Type B pancreatic cell (in vitro differentiated cells): ENCODE measurements at regions not wholly inside any gene's neighbourhood (a gene's known extent, or its start where the extent isn't known, plus 50 kb on each side); places are given as distances from the start of the nearest gene placed in this dataset.

ENCODE experiments used
- DNase-seq: peaks from one replicate; pipeline ENCODE4 v3.0.0; 2021; ENCODE audit warnings: mixed read lengths; ENCODE audit not compliant: unreplicated experiment; ENCODE audit errors: extremely low spot score
- H3K27ac Mint-ChIP-seq: 2 replicates; pipeline ENCODE4 v1.8.0; 2021; ENCODE audit warnings: mild to moderate bottlenecking, mixed read lengths
- H3K27me3 Mint-ChIP-seq: 2 replicates; pipeline ENCODE4 v1.8.0; 2021; ENCODE audit warnings: mixed read lengths
- H3K36me3 Mint-ChIP-seq: 2 replicates; pipeline ENCODE4 v1.8.0; 2021; ENCODE audit warnings: mixed read lengths
- H3K4me1 Mint-ChIP-seq: one replicate; pipeline ENCODE4 v1.8.0; 2021; ENCODE audit warnings: mixed read lengths; ENCODE audit not compliant: unreplicated experiment
- H3K4me3 Mint-ChIP-seq: 2 replicates; pipeline ENCODE4 v1.8.0; 2021; ENCODE audit warnings: mild to moderate bottlenecking, mixed read lengths
- H3K9me3 Mint-ChIP-seq: 2 replicates; pipeline ENCODE4 v1.8.0; 2021; ENCODE audit warnings: mixed read lengths
- CTCF ChIP-seq: fragments of 200-600 bp; sonication (generic); conservative IDR thresholded peaks from 2 replicates; pipeline ENCODE4 v1.5.0; 2021; ENCODE audit warnings: antibody characterized with exemption, mild to moderate bottlenecking

GRCh38 chr3:140766465-140766864 lies 88.6 kb downstream of the TRIM42 start:
- H3K27ac Mint-ChIP-seq, result no peak overlapping the region
- no peaks in the 10 kb centered on the region for H3K4me1 Mint-ChIP-seq
- no peaks in the 10 kb centered on the region for H3K36me3 Mint-ChIP-seq
- TF ChIP-seq CTCF, result no peak
- no peaks in the 10 kb centered on the region for H3K9me3 Mint-ChIP-seq
- DNase-seq, result no peak
- no peak overlapping the region for H3K4me3 Mint-ChIP-seq
- H3K27me3 Mint-ChIP-seq, result no peaks in the 10 kb centered on the region

- H3K4me3 Mint-ChIP-seq, result no peak overlapping the region
- H3K27ac Mint-ChIP-seq, result no peak overlapping the region
- peaks cover 3% of the 10 kb centered on the region for H3K27me3 Mint-ChIP-seq
- no peaks in the 10 kb centered on the region for H3K36me3 Mint-ChIP-seq
- no peaks in the 10 kb centered on the region for H3K4me1 Mint-ChIP-seq
- no peaks in the 10 kb centered on the region for H3K9me3 Mint-ChIP-seq
- no peak for DNase-seq
- no peak for TF ChIP-seq CTCF
These were observed 89.7 kb downstream of the TRIM42 start for GRCh38 chr3:140767566-140767965.

GRCh38 chr3:140768941-140769340 lies 91.1 kb downstream of the TRIM42 start:
- Mint-ChIP-seq H3K36me3 (no peaks in the 10 kb centered on the region), H3K9me3 (no peaks in the 10 kb centered on the region), H3K4me3 (no peak overlapping the region), H3K4me1 (no peaks in the 10 kb centered on the region), H3K27me3 (peaks cover 3% of the 10 kb centered on the region), H3K27ac (no peak overlapping the region)
- no peak for TF ChIP-seq CTCF
- no peak for DNase-seq

GRCh38 chr3:140769951-140770350 lies 92.1 kb downstream of the TRIM42 start:
- DNase-seq, result no peak
- no peak overlapping the region for H3K27ac Mint-ChIP-seq
- no peaks in the 10 kb centered on the region for H3K4me1 Mint-ChIP-seq
- H3K27me3 Mint-ChIP-seq, result peaks cover 3% of the 10 kb centered on the region
- TF ChIP-seq CTCF, result no peak
- no peaks in the 10 kb centered on the region for H3K9me3 Mint-ChIP-seq
- no peaks in the 10 kb centered on the region for H3K36me3 Mint-ChIP-seq
- no peak overlapping the region for H3K4me3 Mint-ChIP-seq

- no peak for DNase-seq
- no peak overlapping the region for H3K27ac Mint-ChIP-seq
- H3K4me1 Mint-ChIP-seq, result no peaks in the 10 kb centered on the region
These were observed 93.3 kb downstream of the TRIM42 start for GRCh38 chr3:140770977-140771667.

More at GRCh38 chr3:140770977-140771667, 93.3 kb downstream of the TRIM42 start:
- Mint-ChIP-seq H3K9me3 (peaks cover under 1% of the 10 kb centered on the region), H3K4me3 (no peak overlapping the region), H3K27me3 (peaks cover 3% of the 10 kb centered on the region), H3K36me3 (no peaks in the 10 kb centered on the region)
- no peak for TF ChIP-seq CTCF
